Glutamatergic neuron (in vitro differentiated cells): ENCODE measurements at regions not wholly inside any gene's neighbourhood (a gene's known extent, or its start where the extent isn't known, plus 50 kb on each side); places are given as distances from the start of the nearest gene placed in this dataset.

Experiments
- DNase-seq: peaks from one replicate; pipeline ENCODE4 v3.0.0; 2022
- H3K27ac Mint-ChIP-seq: one replicate; pipeline ENCODE4 v1.8.0; 2020; ENCODE audit warnings: mild to moderate bottlenecking, mixed read lengths, inconsistent platforms; ENCODE audit not compliant: unreplicated experiment
- H3K27me3 Mint-ChIP-seq: one replicate; pipeline ENCODE4 v1.8.0; 2020; ENCODE audit warnings: mild to moderate bottlenecking, moderate library complexity, mixed read lengths, inconsistent platforms; ENCODE audit not compliant: unreplicated experiment
- H3K36me3 Mint-ChIP-seq: one replicate; pipeline ENCODE4 v1.8.0; 2020; ENCODE audit warnings: mild to moderate bottlenecking, mixed read lengths, inconsistent platforms; ENCODE audit not compliant: unreplicated experiment
- H3K4me1 Mint-ChIP-seq: one replicate; pipeline ENCODE4 v1.8.0; 2020; ENCODE audit warnings: mild to moderate bottlenecking, low read depth, mixed read lengths, inconsistent platforms; ENCODE audit not compliant: unreplicated experiment
- H3K4me3 Mint-ChIP-seq: one replicate; pipeline ENCODE4 v1.8.0; 2020; ENCODE audit warnings: mild to moderate bottlenecking, mixed read lengths, inconsistent platforms; ENCODE audit not compliant: unreplicated experiment
- H3K9me3 Mint-ChIP-seq: one replicate; pipeline ENCODE4 v1.8.0; 2020; ENCODE audit warnings: mild to moderate bottlenecking, moderate library complexity, mixed read lengths, inconsistent platforms; ENCODE audit not compliant: unreplicated experiment
- CTCF ChIP-seq: fragments of 200-600 bp; sonication (generic); IDR thresholded peaks from one replicate; pipeline ENCODE4 v1.5.0; 2021; ENCODE audit not compliant: partially characterized antibody, unreplicated experiment

- Mint-ChIP-seq H3K27me3 (no peaks in the 10 kb centered on the region), H3K4me3 (no peak overlapping the region), H3K9me3 (no peaks in the 10 kb centered on the region), H3K27ac (no peak overlapping the region), H3K36me3 (no peaks in the 10 kb centered on the region), H3K4me1 (no peaks in the 10 kb centered on the region)
- no peak for TF ChIP-seq CTCF
- DNase-seq: no peak
Measured at GRCh38 chr7:81327468-81328266, 408.8 kb upstream of the SEMA3C start.

DNA sequence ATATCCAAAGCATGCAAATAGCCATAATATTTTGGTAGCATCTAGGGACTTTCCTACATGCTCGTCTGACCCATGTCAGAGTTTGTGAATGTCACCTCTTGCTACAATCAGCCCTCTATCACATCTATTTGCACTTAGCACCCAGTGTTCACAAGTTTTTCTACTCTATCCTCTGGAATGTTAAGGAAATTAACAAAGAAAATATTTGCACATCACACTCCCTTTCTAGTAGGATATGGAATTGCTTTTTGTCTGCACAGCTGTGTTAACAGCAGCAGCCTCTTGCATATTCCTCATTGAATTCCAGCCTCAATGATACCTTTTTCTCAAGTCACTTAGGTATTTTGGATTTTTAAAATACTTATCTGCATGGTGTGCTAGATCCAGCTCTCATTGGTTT lies 403.1 kb upstream of the SEMA3C start:
- no peak overlapping the region for H3K27ac Mint-ChIP-seq
- H3K36me3 Mint-ChIP-seq: no peaks in the 10 kb centered on the region
- H3K4me1 Mint-ChIP-seq: no peaks in the 10 kb centered on the region

GRCh38 chr7:81317741-81318140 lies 398.9 kb upstream of the SEMA3C start:
- H3K27me3 Mint-ChIP-seq: no peaks in the 10 kb centered on the region
- no peak overlapping the region for H3K4me3 Mint-ChIP-seq
- no peaks in the 10 kb centered on the region for H3K36me3 Mint-ChIP-seq
- H3K27ac Mint-ChIP-seq: no peak overlapping the region
- no peak for TF ChIP-seq CTCF
- no peak for DNase-seq
- H3K4me1 Mint-ChIP-seq: no peaks in the 10 kb centered on the region
- H3K9me3 Mint-ChIP-seq: no peaks in the 10 kb centered on the region

More for the DNA sequence above, 403.1 kb upstream of the SEMA3C start:
- H3K27me3 Mint-ChIP-seq: no peaks in the 10 kb centered on the region
- DNase-seq: no peak
- H3K4me3 Mint-ChIP-seq: no peak overlapping the region
- H3K9me3 Mint-ChIP-seq: no peaks in the 10 kb centered on the region
- TF ChIP-seq CTCF: no peak

DNA sequence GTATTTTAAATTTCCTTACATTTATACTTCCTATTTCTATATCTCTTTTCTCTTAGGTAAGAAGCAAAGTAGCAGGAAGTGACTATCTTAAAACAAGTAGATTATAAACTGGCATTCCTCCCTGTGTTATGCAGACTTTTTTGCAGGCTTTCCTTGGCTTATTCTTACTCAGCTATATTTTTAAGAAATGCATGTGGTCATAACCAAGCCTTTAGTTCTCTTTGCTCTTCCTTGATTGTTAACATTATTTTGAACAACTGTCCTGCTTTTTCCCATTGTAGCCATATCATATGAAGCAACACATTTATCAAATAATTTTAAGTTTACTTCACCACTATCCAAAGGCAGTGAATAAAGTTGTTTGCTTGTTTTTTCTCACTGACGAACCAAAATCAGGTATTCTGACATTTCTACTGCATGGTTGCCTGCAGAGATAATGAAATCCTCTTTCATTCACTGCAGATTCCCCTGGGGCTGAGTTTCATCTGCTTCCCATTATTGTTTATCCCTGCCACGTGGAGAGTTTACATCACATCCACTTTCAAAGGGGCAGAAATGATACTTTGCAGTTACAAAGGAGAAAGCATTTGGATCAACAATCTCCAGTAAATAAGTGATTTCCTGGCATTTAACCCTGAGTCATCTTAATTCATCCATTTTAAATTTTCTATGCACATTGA lies 389.9 kb upstream of the SEMA3C start:
- no peak for TF ChIP-seq CTCF
- peaks cover 7% of the 10 kb centered on the region for H3K4me1 Mint-ChIP-seq
- peak overlapping the region; percentile 63 for H3K4me3 Mint-ChIP-seq

GRCh38 chr7:81301815-81302214 lies 383.0 kb upstream of the SEMA3C start:
- Mint-ChIP-seq H3K9me3 (no peaks in the 10 kb centered on the region), H3K27ac (no peak overlapping the region), H3K27me3 (no peaks in the 10 kb centered on the region), H3K4me3 (no peak overlapping the region), H3K36me3 (no peaks in the 10 kb centered on the region), H3K4me1 (no peaks in the 10 kb centered on the region)
- no peak for DNase-seq
- TF ChIP-seq CTCF: no peak

More for the DNA sequence above, 389.9 kb upstream of the SEMA3C start:
- H3K27ac Mint-ChIP-seq: peak overlapping the region; percentile 25
- DNase-seq: no peak
- peaks cover 2% of the 10 kb centered on the region for H3K9me3 Mint-ChIP-seq
- peaks cover 2% of the 10 kb centered on the region for H3K27me3 Mint-ChIP-seq
- H3K36me3 Mint-ChIP-seq: no peaks in the 10 kb centered on the region
